AG20443 (cell line): ENCODE measurements at regions not wholly inside any gene's neighbourhood (a gene's known extent, or its start where the extent isn't known, plus 50 kb on each side); places are given as distances from the start of the nearest gene placed in this dataset.
"Not testable (repeated sequence)": the region's sequence is repeated elsewhere in the genome, so short reads cannot be mapped to it uniquely, and the experiment has no call there.

ENCODE experiments used
- DNase-seq: peaks from one replicate; pipeline ENCODE4 v3.0.0; 2012; ENCODE audit warnings: low spot score, mixed read lengths

GRCh38 chr4:132383571-132384199 lies 765.4 kb upstream of the PCDH10 start:
- DNase-seq, result no peak

GRCh38 chr4:132384709-132385108 lies 764.4 kb upstream of the PCDH10 start:
- DNase-seq, result no peak

- DNase-seq, result no peak
These were observed 763.0 kb upstream of the PCDH10 start for GRCh38 chr4:132386130-132386529.

- DNase-seq, result no peak
These were observed 762.0 kb upstream of the PCDH10 start for GRCh38 chr4:132387060-132387459.

GRCh38 chr4:132395561-132395960 lies 753.5 kb upstream of the PCDH10 start:
- DNase-seq, result no peak

- no peak for DNase-seq
These were observed 752.5 kb upstream of the PCDH10 start for GRCh38 chr4:132396636-132397035.

- no peak for DNase-seq
These were observed 731.9 kb upstream of the PCDH10 start for GRCh38 chr4:132417220-132417619.

- DNase-seq, result no peak
These were observed 722.0 kb upstream of the PCDH10 start for GRCh38 chr4:132427125-132427524.

- DNase-seq, result no peak
These were observed 712.0 kb upstream of the PCDH10 start for GRCh38 chr4:132437117-132437516.

- DNase-seq, result no peak
These were observed 703.7 kb upstream of the PCDH10 start for GRCh38 chr4:132445386-132445785.

- not testable (repeated sequence) for DNase-seq
These were observed 691.1 kb upstream of the PCDH10 start for GRCh38 chr4:132457987-132458386.

- no peak for DNase-seq
These were observed 669.6 kb upstream of the PCDH10 start for GRCh38 chr4:132479543-132479942.

- no peak for DNase-seq
These were observed 660.5 kb upstream of the PCDH10 start for GRCh38 chr4:132488555-132488954.

- DNase-seq, result no peak
These were observed 655.6 kb upstream of the PCDH10 start for GRCh38 chr4:132493476-132493875.

GRCh38 chr4:132495267-132495812 lies 653.8 kb upstream of the PCDH10 start:
- not testable (repeated sequence) for DNase-seq

GRCh38 chr4:132498215-132498614 lies 650.9 kb upstream of the PCDH10 start:
- no peak for DNase-seq

GRCh38 chr4:132502096-132502552 lies 647.0 kb upstream of the PCDH10 start:
- DNase-seq, result no peak

GRCh38 chr4:132504438-132504837 lies 644.7 kb upstream of the PCDH10 start:
- no peak for DNase-seq

GRCh38 chr4:132506568-132506967 lies 642.5 kb upstream of the PCDH10 start:
- no peak for DNase-seq

GRCh38 chr4:132513491-132513890 lies 635.6 kb upstream of the PCDH10 start:
- DNase-seq, result no peak

GRCh38 chr4:132526652-132527051 lies 622.4 kb upstream of the PCDH10 start:
- DNase-seq, result no peak

GRCh38 chr4:132527817-132528216 lies 621.3 kb upstream of the PCDH10 start:
- DNase-seq, result no peak

GRCh38 chr4:132530861-132531260 lies 618.2 kb upstream of the PCDH10 start:
- no peak for DNase-seq

- DNase-seq, result no peak
These were observed 608.8 kb upstream of the PCDH10 start for GRCh38 chr4:132540268-132540667.
